ENCODE measurements at regions not wholly inside any gene's neighbourhood (a gene's known extent, or its start where the extent isn't known, plus 50 kb on each side); places are given as distances from the start of the nearest gene placed in this dataset.

DNA sequence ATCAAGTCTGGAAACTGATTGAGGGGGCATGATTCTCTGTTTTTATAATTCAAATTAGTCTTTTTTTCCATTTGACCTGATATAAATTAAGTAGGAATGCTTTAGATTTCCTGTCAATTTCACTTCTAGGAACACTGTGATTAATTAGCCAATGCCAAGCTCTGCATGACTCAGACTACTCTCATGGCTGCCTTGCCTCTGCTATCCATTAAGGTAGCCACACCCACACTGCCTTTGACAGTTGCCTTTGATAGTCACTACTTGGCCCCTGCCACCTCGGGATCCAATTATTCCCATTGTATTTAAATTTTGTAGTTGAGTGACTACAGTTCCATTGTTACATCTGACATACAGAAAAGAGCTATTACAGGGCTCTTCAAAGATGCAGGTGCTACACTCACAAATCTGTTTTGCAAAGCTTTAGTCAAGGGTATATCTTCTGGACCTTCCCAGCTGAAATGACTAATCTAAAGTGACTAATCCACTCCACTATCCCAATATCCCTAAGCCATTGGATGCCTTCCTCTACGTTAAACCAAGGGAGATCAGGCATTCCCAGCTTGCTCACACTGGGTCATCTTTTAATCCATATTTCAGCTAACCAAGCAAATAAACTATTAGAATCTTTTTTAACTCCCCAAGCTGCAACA, 1193.1 kb upstream of the MIR17HG start:
- H3K27me3 ChIP-seq (ENCODE audit: control insufficient read depth, low read length): no peaks in the 10 kb centered on the region
- no peak overlapping the region for H3K4me3 ChIP-seq (ENCODE audit: low read length)
- no peaks in the 10 kb centered on the region for H3K9me3 ChIP-seq (ENCODE audit: control insufficient read depth, insufficient read depth, low read length)
- H3K27ac ChIP-seq (ENCODE audit: low read depth, low read length): no peak overlapping the region
- TF ChIP-seq, protein P1, sequence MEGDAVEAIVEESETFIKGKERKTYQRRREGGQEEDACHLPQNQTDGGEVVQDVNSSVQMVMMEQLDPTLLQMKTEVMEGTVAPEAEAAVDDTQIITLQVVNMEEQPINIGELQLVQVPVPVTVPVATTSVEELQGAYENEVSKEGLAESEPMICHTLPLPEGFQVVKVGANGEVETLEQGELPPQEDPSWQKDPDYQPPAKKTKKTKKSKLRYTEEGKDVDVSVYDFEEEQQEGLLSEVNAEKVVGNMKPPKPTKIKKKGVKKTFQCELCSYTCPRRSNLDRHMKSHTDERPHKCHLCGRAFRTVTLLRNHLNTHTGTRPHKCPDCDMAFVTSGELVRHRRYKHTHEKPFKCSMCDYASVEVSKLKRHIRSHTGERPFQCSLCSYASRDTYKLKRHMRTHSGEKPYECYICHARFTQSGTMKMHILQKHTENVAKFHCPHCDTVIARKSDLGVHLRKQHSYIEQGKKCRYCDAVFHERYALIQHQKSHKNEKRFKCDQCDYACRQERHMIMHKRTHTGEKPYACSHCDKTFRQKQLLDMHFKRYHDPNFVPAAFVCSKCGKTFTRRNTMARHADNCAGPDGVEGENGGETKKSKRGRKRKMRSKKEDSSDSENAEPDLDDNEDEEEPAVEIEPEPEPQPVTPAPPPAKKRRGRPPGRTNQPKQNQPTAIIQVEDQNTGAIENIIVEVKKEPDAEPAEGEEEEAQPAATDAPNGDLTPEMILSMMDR (IDR thresholded peaks at IDR 0.05; ENCODE audit: low read depth, low read length, poor library complexity, severe bottlenecking): no peak
- no peak for TF ChIP-seq EZH2phosphoT487 (IDR thresholded peaks at IDR 0.05; ENCODE audit: borderline replicate concordance, low read length)
- H3K4me2 ChIP-seq (ENCODE audit: low read length): no peak overlapping the region
- H3F3A ChIP-seq (ENCODE audit: control insufficient read depth, insufficient read depth): no peaks in the 10 kb centered on the region
- no peaks in the 10 kb centered on the region for H4K20me1 ChIP-seq (ENCODE audit: control insufficient read depth, insufficient read depth, low read depth, low read length)
- H3K36me3 ChIP-seq (ENCODE audit: control insufficient read depth, low read length): no peaks in the 10 kb centered on the region
- H3K79me2 ChIP-seq (ENCODE audit: control insufficient read depth, low read length): no peaks in the 10 kb centered on the region
- H3K4me1 ChIP-seq (ENCODE audit: control insufficient read depth, low read length): no peaks in the 10 kb centered on the region
- no peaks in the 10 kb centered on the region for H3K9me2 ChIP-seq (replicated peaks; ENCODE audit: control insufficient read depth, low read length)

DNA sequence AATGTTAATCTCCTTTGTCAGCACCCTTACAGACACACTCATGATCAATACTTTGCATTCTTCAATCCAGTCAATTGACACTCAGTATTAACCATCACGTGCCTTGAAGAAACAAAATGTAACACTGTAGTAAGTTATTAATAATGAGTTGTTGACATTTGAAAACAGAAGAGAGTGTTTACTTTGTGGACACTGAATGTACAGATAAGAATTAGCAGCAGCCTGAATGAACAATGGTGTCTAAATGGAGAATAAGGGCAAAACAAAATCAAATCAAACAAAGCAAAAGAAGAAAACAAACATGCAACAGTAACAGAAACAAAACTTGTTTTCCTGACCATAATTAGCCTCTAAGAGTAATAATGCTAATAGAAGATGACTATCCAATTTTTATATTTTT, 1191.1 kb upstream of the MIR17HG start:
- no peak overlapping the region for H3K27ac ChIP-seq (ENCODE audit: low read depth, low read length)

DNA sequence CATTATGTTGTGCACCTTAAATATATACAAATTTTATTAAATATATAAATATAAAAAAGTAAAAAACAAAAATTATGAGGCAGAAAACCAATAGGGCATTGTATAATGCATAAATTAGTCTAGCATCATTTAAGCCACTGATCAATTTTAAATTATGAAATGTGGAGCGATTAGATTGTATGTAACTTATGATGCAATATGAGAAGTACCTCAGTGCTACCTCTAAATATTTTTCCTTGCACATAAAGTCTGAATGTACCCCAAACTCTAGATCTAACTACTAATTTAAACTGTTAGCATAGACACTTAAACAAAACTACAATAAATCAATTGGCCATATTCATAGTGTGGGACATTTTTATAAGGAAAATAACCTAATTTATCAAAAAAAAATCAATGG, 1178.5 kb upstream of the MIR17HG start:
- H3K79me2 ChIP-seq (ENCODE audit: control insufficient read depth, low read length): no peaks in the 10 kb centered on the region
- H3K4me1 ChIP-seq (ENCODE audit: control insufficient read depth, low read length): no peaks in the 10 kb centered on the region
- no peaks in the 10 kb centered on the region for H4K20me1 ChIP-seq (ENCODE audit: control insufficient read depth, insufficient read depth, low read depth, low read length)
- no peaks in the 10 kb centered on the region for H3K9me3 ChIP-seq (ENCODE audit: control insufficient read depth, insufficient read depth, low read length)
- H3F3A ChIP-seq (ENCODE audit: control insufficient read depth, insufficient read depth): no peaks in the 10 kb centered on the region
- no peak overlapping the region for H3K4me3 ChIP-seq (ENCODE audit: low read length)
- H3K36me3 ChIP-seq (ENCODE audit: control insufficient read depth, low read length): no peaks in the 10 kb centered on the region
- TF ChIP-seq, protein P1 (IDR thresholded peaks at IDR 0.05; ENCODE audit: low read depth, low read length, poor library complexity, severe bottlenecking): no peak
- no peak for TF ChIP-seq EZH2phosphoT487 (IDR thresholded peaks at IDR 0.05; ENCODE audit: borderline replicate concordance, low read length)
- no peak overlapping the region for H3K27ac ChIP-seq (ENCODE audit: low read depth, low read length)
- H3K27me3 ChIP-seq (ENCODE audit: control insufficient read depth, low read length): no peaks in the 10 kb centered on the region
- H3K9me2 ChIP-seq (replicated peaks; ENCODE audit: control insufficient read depth, low read length): no peaks in the 10 kb centered on the region
- H3K4me2 ChIP-seq (ENCODE audit: low read length): no peak overlapping the region

More for the DNA sequence above, 1191.1 kb upstream of the MIR17HG start:
- H3K9me2 ChIP-seq (replicated peaks; ENCODE audit: control insufficient read depth, low read length): no peaks in the 10 kb centered on the region
- no peaks in the 10 kb centered on the region for H3F3A ChIP-seq (ENCODE audit: control insufficient read depth, insufficient read depth)
- TF ChIP-seq, protein P1 (IDR thresholded peaks at IDR 0.05; ENCODE audit: low read depth, low read length, poor library complexity, severe bottlenecking): no peak
- TF ChIP-seq EZH2phosphoT487 (IDR thresholded peaks at IDR 0.05; ENCODE audit: borderline replicate concordance, low read length): no peak
- no peak overlapping the region for H3K4me2 ChIP-seq (ENCODE audit: low read length)
- H3K27me3 ChIP-seq (ENCODE audit: control insufficient read depth, low read length): no peaks in the 10 kb centered on the region
- no peaks in the 10 kb centered on the region for H3K9me3 ChIP-seq (ENCODE audit: control insufficient read depth, insufficient read depth, low read length)
- no peak overlapping the region for H3K4me3 ChIP-seq (ENCODE audit: low read length)
- no peaks in the 10 kb centered on the region for H3K79me2 ChIP-seq (ENCODE audit: control insufficient read depth, low read length)
- no peaks in the 10 kb centered on the region for H4K20me1 ChIP-seq (ENCODE audit: control insufficient read depth, insufficient read depth, low read depth, low read length)
- no peaks in the 10 kb centered on the region for H3K4me1 ChIP-seq (ENCODE audit: control insufficient read depth, low read length)
- H3K36me3 ChIP-seq (ENCODE audit: control insufficient read depth, low read length): no peaks in the 10 kb centered on the region
